Activated T-cell treated with anti-CD3 and anti-CD28 coated beads, Interleukin-2, amount 50 U/mL, for 72 hours (primary cell): ENCODE measurements at regions not wholly inside any gene's neighbourhood (a gene's known extent, or its start where the extent isn't known, plus 50 kb on each side); places are given as distances from the start of the nearest gene placed in this dataset.

ENCODE experiments used
- ATAC-seq, 2 donors: fragments of 150-1000 bp; cut with Tn5 transposase; replicated peaks in 1 of 2; 2 replicates each; pipeline ENCODE4 v1.10.0; 2021; ENCODE audit warnings: moderate library complexity in 2 of 2, mild to moderate bottlenecking in 1 of 2
- DNase-seq, 2 donors: peaks; one replicate each; pipeline ENCODE4 v3.0.0; 2021 to 2022; ENCODE audit warnings: mixed read lengths in 1 of 2
- H3K27ac Mint-ChIP-seq: one replicate; pipeline ENCODE4 v1.8.0; 2022; ENCODE audit warnings: mild to moderate bottlenecking, moderate library complexity, mixed read lengths
- H3K27me3 Mint-ChIP-seq: one replicate; pipeline ENCODE4 v1.8.0; 2022; ENCODE audit warnings: low read depth, mixed read lengths
- H3K36me3 Mint-ChIP-seq, 2 donors: one replicate each; pipeline ENCODE4 v1.8.0; 2022; ENCODE audit warnings: mixed read lengths in 2 of 2, mild to moderate bottlenecking in 1 of 2; ENCODE audit not compliant: insufficient read depth in 2 of 2
- H3K4me1 Mint-ChIP-seq: one replicate; pipeline ENCODE4 v1.8.0; 2022; ENCODE audit warnings: low read depth, mixed read lengths
- H3K4me3 Mint-ChIP-seq, 2 donors: one replicate each; pipeline ENCODE4 v1.8.0; 2022; ENCODE audit warnings: mild to moderate bottlenecking in 2 of 2, mixed read lengths in 2 of 2, moderate library complexity in 2 of 2
- H3K9me3 Mint-ChIP-seq, 2 donors: one replicate each; pipeline ENCODE4 v1.8.0; 2022; ENCODE audit warnings: mixed read lengths in 2 of 2

DNA sequence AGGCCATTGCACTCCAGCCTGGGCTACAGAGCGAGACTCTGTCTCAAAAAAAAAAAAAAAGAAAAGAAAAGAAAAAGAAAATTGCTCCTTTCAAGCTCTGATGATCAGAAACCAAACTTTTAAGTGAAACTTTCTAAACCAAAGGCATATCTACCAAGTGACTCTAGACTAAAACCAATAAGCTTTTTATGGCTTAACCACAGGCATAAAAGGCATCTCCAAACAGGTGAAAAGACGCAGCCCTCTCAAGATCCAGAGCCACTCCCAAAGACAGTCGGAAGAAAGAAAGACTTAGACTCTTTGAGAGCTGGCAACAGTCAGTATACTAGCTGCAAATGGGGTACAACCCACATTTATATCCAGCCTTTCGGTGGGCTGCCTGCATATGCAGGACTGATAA is 117.1 kb upstream of the AP1S2 start:
- ATAC-seq (no peak), DNase-seq (no peak)
- H3K27ac Mint-ChIP-seq = no peak overlapping the region
- H3K4me3 Mint-ChIP-seq = no peak overlapping the region
- peaks cover 38% of the 10 kb centered on the region for H3K27me3 Mint-ChIP-seq
- H3K4me1 Mint-ChIP-seq = no peaks in the 10 kb centered on the region
- no peaks in the 10 kb centered on the region for H3K36me3 Mint-ChIP-seq
- H3K9me3 Mint-ChIP-seq = no peaks in the 10 kb centered on the region

DNA sequence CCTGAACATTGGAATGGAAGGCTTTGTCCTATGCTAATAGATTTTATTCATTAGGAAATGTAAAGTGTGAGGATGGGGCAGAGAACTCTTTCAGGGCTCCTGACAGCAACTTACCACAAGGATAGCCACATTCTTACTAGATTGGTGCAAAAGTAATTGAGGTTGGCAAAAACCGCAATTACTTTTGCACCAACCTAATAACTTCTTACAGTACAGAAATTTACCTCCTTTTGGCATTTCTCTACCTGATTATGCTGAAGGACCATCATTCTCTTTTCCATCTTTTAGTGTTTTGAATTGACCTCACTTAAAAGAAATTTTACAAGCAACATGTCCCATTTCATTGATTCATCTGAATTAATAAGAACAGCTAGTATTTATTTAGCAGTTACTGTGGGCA is 109.2 kb upstream of the AP1S2 start:
- DNase-seq = no peak
- peaks cover 52% of the 10 kb centered on the region for H3K27me3 Mint-ChIP-seq
- H3K9me3 Mint-ChIP-seq = no peaks in the 10 kb centered on the region
- no peaks in the 10 kb centered on the region for H3K4me1 Mint-ChIP-seq
- no peak for ATAC-seq
- no peak overlapping the region for H3K4me3 Mint-ChIP-seq
- H3K36me3 Mint-ChIP-seq = no peaks in the 10 kb centered on the region
- H3K27ac Mint-ChIP-seq = no peak overlapping the region

GRCh38 chrX:15960237-15960636 is 105.6 kb upstream of the AP1S2 start:
- Mint-ChIP-seq H3K27ac (no peak overlapping the region), H3K36me3 (no peaks in the 10 kb centered on the region), H3K27me3 (peaks cover 34% of the 10 kb centered on the region), H3K4me1 (no peaks in the 10 kb centered on the region), H3K9me3 (no peaks in the 10 kb centered on the region), H3K4me3 (no peak overlapping the region)
- ATAC-seq = no peak
- DNase-seq = no peak

DNA sequence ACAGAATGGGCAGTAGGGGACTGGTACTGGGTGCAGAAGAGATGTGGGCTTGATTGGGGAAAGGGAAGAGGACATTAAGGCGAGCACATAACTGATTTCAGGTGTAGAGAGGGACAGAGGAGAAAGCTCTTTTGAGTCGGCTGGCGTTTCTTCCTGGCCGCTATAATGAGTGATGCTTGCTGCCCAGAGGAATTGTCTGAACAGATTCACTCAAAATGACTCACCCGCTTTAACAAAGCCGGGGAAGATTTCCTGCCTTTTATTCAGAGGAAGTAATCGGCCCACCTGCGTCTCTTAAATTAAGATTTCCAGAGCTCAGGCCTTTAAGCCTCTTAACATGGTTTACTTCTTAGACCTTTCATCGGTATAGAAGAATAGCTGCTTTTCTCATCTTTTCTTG is 102.1 kb upstream of the AP1S2 start:
- H3K27me3 Mint-ChIP-seq = peaks cover 6% of the 10 kb centered on the region
- H3K4me1 Mint-ChIP-seq = no peaks in the 10 kb centered on the region
- H3K9me3 Mint-ChIP-seq = no peaks in the 10 kb centered on the region
- ATAC-seq (no peak), DNase-seq (no peak)
- H3K36me3 Mint-ChIP-seq = no peaks in the 10 kb centered on the region
- no peak overlapping the region for H3K4me3 Mint-ChIP-seq
- H3K27ac Mint-ChIP-seq = no peak overlapping the region

- DNase-seq (no peak), ATAC-seq (no peak)
- Mint-ChIP-seq H3K27me3 (peaks cover 22% of the 10 kb centered on the region), H3K4me3 (no peak overlapping the region), H3K36me3 (no peaks in the 10 kb centered on the region), H3K4me1 (no peaks in the 10 kb centered on the region), H3K9me3 (no peaks in the 10 kb centered on the region), H3K27ac (no peak overlapping the region)
These were observed 99.2 kb upstream of the AP1S2 start for GRCh38 chrX:15953801-15954200.

DNA sequence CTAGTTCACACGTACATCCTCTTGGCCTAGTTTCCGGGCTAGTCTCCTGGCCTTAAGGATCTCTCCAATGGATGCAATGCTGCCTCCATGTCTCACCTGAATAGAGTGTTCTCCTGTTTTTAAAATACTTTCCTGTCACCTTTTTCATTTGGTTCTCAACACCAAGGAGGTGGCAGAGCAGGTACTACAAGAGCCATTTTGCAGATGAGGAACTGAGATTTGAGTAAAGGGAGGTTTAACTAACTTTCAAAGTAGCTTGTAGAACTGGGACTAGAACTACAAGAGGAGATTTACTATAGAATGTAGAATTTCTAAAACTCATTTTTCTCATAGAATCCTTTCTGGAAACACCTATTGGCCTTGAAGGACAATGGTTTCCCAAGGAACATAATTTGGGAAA is 97.6 kb upstream of the AP1S2 start:
- Mint-ChIP-seq H3K4me3 (no peak overlapping the region), H3K4me1 (no peaks in the 10 kb centered on the region), H3K27ac (no peak overlapping the region), H3K27me3 (peaks cover 38% of the 10 kb centered on the region), H3K9me3 (no peaks in the 10 kb centered on the region), H3K36me3 (no peaks in the 10 kb centered on the region)
- DNase-seq (no peak), ATAC-seq (no peak)

- ATAC-seq (no peak), DNase-seq (no peak)
- Mint-ChIP-seq H3K4me3 (no peak overlapping the region), H3K9me3 (no peaks in the 10 kb centered on the region), H3K27me3 (peaks cover 73% of the 10 kb centered on the region), H3K27ac (no peak overlapping the region), H3K4me1 (no peaks in the 10 kb centered on the region), H3K36me3 (no peaks in the 10 kb centered on the region)
These were observed 93.7 kb upstream of the AP1S2 start for GRCh38 chrX:15948318-15948660.

DNA sequence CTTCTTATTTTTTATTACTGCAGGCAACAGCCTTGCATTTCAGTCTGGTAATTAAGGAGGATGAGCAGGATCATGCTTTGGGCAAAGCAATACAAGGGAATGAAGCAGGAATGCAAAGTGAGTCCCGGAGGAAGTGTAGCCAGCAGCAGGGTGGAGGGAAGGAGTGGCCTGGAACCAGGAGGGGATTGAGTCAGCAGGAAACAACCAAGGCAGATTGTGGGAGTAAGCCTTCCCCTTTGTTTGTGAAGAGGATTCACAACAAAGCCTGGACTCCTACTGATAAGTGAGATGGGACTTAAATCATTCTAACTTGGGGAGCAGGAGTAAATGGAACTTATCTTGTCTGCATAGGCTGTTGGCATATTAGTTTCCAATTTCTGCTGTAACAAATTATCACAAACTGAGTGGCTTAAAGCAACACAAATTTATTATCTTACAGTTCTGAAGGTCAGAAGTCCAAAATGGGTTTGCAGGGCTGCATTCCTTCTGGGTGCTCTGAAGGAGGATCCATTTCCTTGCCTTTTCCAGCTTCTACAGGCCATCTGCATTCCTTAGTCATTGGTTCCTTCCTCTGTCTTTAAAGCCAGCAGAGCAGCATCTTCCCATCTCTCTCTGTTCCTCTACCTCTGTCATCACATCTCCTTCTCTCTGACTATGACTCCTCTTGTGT is 93.2 kb upstream of the AP1S2 start:
- H3K9me3 Mint-ChIP-seq = no peaks in the 10 kb centered on the region
- no peaks in the 10 kb centered on the region for H3K36me3 Mint-ChIP-seq
- peaks cover 74% of the 10 kb centered on the region for H3K27me3 Mint-ChIP-seq
- DNase-seq (no peak), ATAC-seq (no peak)
- H3K27ac Mint-ChIP-seq = no peak overlapping the region
- no peaks in the 10 kb centered on the region for H3K4me1 Mint-ChIP-seq
- H3K4me3 Mint-ChIP-seq = no peak overlapping the region

DNA sequence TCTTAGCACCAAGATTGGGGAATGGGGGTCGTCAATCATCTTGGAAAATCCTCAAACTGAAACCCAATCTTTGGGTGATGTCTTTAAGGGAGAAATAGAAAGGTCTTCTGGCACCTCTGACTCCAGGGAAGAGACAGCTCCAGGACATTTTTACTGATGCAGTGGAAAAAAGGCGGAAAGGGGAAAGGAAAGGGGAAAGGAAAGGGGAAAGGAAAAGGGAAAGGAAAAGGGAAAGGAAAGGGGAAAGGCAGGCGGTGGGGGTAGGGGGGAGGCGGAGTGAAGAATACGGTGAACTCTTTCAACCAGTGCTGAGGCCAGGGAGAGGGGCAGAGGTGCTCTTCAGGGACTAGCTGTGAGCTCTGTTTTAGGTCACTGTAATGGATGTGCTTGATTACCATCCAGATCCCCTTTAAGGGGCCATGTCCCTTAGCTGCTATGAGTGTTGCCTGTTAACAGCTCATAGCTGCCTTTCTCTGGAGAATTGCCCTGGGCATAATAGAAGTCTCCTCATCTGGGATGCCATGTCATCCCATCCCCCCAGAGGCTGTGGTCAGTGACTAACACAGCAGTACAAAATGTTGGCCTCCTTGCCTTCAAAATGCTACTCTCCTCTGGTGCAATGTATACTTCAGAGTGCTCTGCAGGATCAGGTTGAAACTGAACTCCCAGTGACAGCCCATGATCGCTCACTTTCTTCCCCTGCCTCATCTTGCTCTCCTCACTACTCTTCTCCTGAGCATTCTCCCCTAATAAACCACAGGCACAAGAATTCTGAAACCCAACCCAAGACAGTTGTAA is 92.4 kb upstream of the AP1S2 start:
- peak; percentile 27 to 39 for ATAC-seq
- H3K9me3 Mint-ChIP-seq = no peaks in the 10 kb centered on the region
- no peak overlapping the region for H3K27ac Mint-ChIP-seq
- no peak overlapping the region for H3K4me3 Mint-ChIP-seq
- H3K4me1 Mint-ChIP-seq = no peaks in the 10 kb centered on the region
- H3K27me3 Mint-ChIP-seq = peaks cover 78% of the 10 kb centered on the region
- no peaks in the 10 kb centered on the region for H3K36me3 Mint-ChIP-seq
- DNase-seq = no peak

DNA sequence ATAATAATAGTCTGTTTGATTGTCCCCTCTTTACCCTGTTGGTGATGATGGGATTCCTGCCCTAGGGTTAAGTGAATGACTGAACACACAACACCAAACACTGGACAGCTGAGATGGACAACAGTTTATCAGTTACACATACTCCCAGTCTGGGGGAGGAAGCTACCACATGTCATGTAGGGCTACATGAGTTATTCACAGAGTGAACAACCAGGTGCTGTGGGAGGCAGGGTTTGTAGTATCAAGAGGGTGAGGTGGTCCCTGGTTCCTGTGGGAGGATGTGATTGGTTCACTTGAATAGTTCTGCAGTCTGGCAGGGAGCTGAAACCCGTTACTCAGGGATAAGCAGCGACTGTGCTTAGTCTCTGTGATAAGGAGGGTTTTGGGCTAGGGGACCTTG is 88.8 kb upstream of the AP1S2 start:
- Mint-ChIP-seq H3K36me3 (no peaks in the 10 kb centered on the region), H3K4me3 (no peak overlapping the region), H3K27me3 (peaks cover 60% of the 10 kb centered on the region), H3K27ac (no peak overlapping the region), H3K9me3 (peaks cover 0 to 3% of the 10 kb centered on the region in 2 donors), H3K4me1 (no peaks in the 10 kb centered on the region)
- no peak for ATAC-seq
- no peak for DNase-seq

DNA sequence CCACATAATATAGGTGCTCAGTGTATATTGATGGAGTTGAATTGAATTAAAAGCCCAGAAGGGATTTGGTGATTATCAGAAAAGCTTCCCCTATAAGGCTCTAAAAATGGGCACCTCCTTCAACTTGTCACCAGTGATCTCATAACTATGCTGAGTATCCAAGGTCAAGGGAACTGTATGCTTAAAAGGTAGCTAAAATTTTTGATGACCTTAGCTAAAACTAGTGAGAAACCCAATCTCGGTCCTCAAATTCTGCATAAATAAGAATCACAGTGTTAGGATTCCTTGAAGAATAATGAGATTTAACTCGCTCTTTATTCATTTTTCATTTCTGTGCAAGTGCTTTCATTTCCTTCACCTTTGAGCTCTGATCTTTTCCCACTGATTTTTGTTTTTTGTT is 87.7 kb upstream of the AP1S2 start:
- H3K9me3 Mint-ChIP-seq = peaks cover 0 to 3% of the 10 kb centered on the region in 2 donors
- DNase-seq (no peak), ATAC-seq (no peak)
- no peak overlapping the region for H3K4me3 Mint-ChIP-seq
- H3K27me3 Mint-ChIP-seq = peaks cover 49% of the 10 kb centered on the region
- no peak overlapping the region for H3K27ac Mint-ChIP-seq
- H3K4me1 Mint-ChIP-seq = no peaks in the 10 kb centered on the region
- no peaks in the 10 kb centered on the region for H3K36me3 Mint-ChIP-seq

- H3K27ac Mint-ChIP-seq = no peak overlapping the region
- peaks cover 5% of the 10 kb centered on the region for H3K4me1 Mint-ChIP-seq
- no peak overlapping the region for H3K4me3 Mint-ChIP-seq
- ATAC-seq (no peak), DNase-seq (no peak)
- H3K27me3 Mint-ChIP-seq = peaks cover 35% of the 10 kb centered on the region
- H3K36me3 Mint-ChIP-seq = no peaks in the 10 kb centered on the region
- H3K9me3 Mint-ChIP-seq = peaks cover 0 to 3% of the 10 kb centered on the region in 2 donors
These were observed 85.1 kb upstream of the AP1S2 start for GRCh38 chrX:15939737-15940136.

GRCh38 chrX:15938072-15938471 is 83.5 kb upstream of the AP1S2 start:
- DNase-seq (no peak), ATAC-seq (no peak)
- Mint-ChIP-seq H3K36me3 (no peaks in the 10 kb centered on the region), H3K9me3 (peaks cover 0 to 3% of the 10 kb centered on the region in 2 donors), H3K4me3 (no peak overlapping the region), H3K27me3 (peaks cover 39% of the 10 kb centered on the region), H3K27ac (no peak overlapping the region), H3K4me1 (peaks cover 5% of the 10 kb centered on the region)

GRCh38 chrX:15931362-15931761 is 76.7 kb upstream of the AP1S2 start:
- Mint-ChIP-seq H3K4me3 (no peak overlapping the region), H3K36me3 (no peaks in the 10 kb centered on the region), H3K27me3 (peaks cover 70% of the 10 kb centered on the region), H3K4me1 (peaks cover 3% of the 10 kb centered on the region), H3K27ac (no peak overlapping the region), H3K9me3 (no peaks in the 10 kb centered on the region)
- no peak for ATAC-seq
- no peak for DNase-seq
